RPMI8226 (cell line): ENCODE measurements at regions not wholly inside any gene's neighbourhood (a gene's known extent, or its start where the extent isn't known, plus 50 kb on each side); places are given as distances from the start of the nearest gene placed in this dataset.

ENCODE experiments used
- DNase-seq: peaks from one replicate; pipeline ENCODE4 v3.0.0-alpha.2; 2015

DNA sequence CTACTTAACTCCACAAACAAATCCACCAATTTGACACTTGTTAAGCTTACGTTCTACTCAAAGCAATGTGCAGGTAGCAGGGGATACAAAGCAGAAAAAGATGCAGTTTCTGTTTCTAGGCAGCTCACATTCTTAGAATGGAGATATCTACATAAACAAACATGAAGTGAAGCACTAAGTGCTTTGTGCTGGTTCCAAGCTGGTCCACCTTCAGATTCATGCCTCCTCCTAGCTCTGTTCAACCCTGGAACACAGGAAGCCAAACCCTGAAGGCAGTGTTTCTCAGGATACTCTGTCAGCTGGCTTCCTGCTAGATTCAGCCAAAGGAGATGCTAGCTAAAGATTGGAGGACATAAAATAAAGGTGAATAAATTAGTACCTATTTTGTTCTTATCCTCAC is 55.3 kb upstream of the NOL4 start:
- no peak for DNase-seq

DNA sequence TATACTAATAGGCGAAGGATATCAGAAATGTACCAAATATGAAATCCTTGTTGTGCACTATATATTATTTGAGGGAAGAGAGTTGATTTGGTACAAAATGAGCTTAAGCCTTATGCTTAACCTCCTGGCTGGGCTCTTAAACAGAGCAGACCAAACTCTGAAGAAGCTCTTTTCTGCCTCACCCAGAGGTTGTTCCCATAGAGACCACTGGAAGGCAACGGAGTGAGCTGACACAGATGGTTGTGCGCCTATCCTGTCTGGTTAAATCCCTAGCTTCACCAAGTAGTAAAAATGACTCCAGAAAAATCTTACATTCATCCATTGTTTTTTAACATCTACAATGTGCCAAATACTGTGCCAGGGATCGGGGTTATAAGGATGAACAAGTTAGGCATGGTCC is 55.9 kb upstream of the NOL4 start:
- no peak for DNase-seq

DNA sequence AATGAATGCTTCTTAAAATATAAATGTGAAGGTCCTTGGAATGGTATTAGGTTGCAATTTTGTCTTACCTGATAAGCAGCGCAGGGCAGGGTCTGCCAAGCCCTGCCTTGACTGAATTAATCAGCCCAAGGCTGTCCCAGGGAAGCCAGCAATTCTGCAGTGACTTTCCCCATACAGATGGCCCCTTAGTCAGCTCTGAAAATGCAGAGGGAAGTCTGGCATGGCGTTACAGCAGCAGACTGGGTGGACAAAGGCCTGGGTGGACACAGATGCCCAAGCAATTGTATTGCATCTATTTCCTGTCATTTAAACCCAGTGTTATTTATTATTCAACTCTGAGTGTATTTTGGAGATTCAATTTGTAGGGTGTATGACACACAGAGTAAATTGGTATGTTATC is 56.6 kb upstream of the NOL4 start:
- no peak for DNase-seq

DNA sequence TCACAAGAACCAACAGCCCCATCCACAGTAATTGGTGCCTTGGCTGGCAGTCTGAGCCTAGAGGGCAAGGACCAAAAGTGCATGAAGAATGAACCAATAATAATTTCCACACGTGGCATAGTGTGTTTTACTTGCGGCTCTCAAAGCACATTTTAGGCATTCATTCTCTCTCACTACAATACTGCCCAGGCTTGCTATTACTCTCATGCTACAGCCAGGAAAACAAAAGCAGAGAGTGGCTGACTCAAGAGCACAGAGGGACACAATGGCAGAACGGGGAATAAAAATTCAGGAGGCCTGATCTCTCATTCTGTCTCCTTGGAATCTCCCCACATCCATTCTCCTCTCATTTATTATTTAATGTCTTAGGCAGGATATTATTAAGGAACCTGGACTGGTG is 57.0 kb upstream of the NOL4 start:
- DNase-seq, result no peak

DNA sequence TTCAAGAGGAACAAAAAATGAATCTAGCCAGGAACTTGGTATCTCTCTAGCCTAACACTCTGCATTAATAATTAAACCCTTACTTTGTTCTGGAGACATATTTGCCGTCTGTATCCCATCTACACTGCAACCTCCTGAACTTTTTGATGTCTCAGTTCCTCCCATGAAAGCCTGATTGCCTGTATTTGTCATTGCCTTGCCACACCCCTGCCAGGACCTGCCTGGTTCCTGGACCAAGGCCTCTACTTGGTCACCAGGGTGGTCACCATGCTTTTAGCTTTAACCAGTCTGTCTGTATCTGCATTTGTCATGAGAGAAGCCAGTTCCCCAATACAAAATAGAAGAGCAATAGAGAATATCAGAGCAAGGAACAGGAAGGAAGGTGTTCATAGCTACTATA is 58.8 kb upstream of the NOL4 start:
- DNase-seq, result no peak

DNA sequence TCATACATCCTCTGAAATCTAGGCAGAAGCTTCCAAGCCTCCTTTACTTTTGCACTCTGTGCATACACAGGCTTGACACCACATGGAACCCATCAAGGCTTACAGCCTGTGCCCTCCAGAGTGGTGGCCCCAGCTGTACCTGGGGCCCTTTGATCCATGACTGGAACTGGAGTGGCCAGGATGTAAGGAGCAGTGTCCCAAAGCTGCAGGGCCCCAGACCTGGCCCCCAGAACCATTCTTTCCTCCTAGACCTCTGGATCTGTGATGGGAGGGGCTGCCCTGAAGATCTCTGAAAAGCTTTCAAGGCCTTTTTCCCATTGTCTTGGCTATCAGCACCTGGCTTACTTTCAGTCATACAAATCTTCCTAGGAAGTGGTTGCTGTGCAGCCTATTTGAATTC is 63.1 kb upstream of the NOL4 start:
- DNase-seq, result no peak

- DNase-seq, result no peak
These were observed 67.9 kb upstream of the NOL4 start for GRCh38 chr18:34292594-34292993.

DNA sequence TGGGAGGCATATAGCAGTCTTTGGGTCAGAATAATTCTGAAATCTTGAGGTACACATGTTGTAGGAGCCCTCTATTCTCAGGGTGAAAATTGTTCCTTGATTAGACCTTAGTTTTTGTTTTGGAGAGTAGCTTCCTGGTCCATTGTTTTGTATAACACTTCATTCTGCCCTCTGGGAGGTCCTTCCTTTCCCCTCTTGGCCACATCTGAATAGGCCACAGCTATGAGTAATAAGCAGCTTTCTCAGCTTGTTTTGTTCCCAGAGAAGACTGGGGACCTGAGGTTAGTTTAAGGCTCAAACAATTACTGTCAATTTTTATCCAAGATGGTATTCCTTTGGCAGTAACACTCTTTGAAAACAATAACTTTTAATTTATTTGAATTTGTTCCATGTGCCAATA is 72.6 kb upstream of the NOL4 start:
- DNase-seq, result no peak

GRCh38 chr18:34299828-34300227 is 75.1 kb upstream of the NOL4 start:
- DNase-seq, result no peak

GRCh38 chr18:34311468-34311867 is 86.8 kb upstream of the NOL4 start:
- DNase-seq, result no peak

DNA sequence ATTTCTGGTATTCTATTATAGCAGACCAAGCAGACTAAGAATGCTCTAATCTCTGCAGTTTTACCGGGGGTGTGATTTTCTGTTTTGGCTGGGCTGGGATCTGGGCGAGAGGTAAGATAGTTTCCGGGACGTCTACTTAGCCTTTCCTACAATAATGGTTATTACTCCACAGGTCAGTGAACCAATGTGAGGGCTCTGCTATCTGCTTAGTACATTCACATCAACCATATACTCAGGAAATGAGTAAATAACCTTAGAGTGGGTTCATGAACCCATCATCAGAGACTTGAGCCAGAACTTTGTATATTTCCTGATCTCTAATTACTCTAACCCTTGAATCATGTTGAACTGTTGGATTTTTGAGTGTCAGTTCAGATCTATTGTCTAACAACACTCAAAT is 90.1 kb upstream of the NOL4 start:
- no peak for DNase-seq

DNA sequence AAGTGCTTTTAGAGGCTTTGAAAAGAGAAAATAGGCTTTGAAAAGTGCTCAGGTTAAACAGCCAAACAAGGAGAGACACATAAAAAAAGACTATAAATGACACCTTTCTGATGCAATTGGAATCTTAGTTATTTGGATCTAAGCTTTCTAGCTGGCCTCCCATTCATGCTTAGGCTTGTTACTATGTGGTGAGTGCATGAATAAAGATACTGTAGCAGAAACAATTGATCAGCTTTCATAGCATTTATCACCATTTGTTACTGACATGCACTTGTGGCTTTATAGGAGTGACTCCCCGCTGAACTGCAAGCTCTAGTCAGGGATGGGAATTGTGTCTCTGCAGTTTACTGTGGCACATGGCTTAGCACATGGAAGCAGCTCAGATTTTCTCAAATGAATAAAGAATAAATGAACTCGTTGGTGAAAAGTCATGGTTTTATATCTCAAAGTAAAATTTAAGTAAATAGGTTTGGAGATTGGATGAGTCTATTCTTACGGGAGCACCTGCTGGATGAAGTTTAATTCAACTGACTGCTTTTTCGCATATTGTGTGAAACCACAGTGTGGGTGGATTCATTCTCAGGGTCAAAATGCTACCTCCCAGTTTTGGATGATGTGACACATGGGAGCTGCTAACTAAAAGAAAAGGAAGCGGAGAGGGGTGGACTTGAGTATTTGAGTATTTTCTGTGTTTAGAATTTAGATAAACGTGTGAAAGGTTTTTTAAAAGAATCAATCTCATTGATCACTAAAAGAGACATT is 91.1 kb upstream of the NOL4 start:
- DNase-seq, result no peak

GRCh38 chr18:34320267-34320666 is 95.6 kb upstream of the NOL4 start:
- DNase-seq, result no peak

DNA sequence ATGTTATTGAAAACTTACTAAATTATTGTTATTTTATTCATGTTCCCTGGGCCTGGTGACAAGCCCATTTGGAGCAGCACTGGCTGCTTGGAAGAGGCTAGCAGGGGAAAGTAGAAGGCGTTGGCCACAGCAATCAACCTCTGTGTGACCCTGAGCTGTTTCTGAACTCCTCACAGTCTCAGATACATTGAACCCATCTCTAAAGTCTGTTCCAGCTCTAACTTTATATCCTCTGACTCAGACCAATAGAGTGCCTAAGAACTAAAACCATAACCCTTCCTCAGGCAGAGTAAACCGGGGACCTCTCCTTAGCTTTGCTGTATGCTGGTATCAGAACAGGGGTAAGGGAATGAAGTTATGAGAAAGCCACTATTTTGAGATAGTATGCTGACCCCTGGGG is 96.4 kb upstream of the NOL4 start:
- no peak for DNase-seq

DNA sequence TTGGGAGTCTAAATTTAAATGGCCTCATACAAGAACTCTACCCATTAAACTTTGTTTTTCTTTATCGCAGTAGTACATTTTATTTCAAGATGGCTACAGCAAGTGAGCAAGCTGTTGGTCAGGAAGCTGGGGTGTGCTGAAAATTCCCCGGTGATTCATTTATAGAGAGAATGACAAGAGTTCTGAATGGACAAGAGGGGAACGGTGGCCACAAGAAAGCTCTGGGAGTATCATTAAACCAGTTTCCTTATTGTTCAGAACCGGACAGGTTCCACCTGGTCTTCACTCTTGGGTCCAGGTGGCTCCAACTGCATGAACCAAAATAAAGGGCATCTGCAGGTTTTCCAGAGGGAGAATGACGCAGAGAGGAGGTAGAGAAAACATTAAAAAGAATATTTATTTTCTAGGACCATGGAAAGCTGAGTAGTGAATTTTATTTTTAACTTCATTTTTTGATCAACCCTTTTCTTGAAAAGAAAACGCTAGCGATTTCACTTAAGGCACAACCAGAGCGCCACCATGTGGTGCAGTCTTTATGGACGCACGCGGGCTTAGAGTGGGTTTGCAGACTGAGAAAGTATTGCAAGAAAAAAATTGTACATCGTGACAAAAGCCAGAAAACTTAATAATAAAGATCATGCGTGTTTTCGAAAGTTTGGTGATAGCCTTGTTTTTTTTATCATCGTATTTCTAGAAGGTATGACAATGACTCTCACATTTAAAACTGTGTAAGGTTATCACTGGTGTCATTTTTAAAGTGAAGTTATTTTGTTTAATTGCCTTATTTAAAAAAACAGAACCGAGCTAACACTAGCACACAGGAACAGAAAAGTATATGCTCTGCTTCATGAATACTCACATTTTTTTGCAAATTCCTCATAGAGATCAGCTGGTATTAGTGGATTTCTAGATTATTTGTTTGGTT is 97.9 kb upstream of the NOL4 start:
- DNase-seq, result peak; percentile 80

DNA sequence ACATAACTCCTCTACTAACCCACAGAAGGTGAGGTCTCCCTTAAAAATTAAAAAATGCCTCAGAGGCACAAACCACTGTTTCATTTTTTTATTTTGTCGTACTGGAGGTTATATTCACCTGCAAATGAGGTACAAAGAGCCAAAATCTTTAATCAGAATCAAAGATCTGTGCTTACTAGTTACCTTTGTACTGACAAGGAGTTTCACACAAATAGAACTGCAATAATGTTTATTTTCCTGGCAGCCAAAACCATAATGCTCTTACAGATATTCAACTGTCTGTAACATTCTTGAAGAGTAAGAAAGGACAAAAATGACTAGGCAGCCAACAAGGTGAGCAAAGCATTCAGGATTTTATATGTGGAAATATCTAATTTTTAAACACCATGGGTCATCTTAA is 105.1 kb upstream of the NOL4 start:
- DNase-seq, result no peak

- no peak for DNase-seq
These were observed 105.6 kb upstream of the NOL4 start for GRCh38 chr18:34330308-34330707.

GRCh38 chr18:34330907-34331306 is 106.2 kb upstream of the NOL4 start:
- peak; percentile 17 for DNase-seq

DNA sequence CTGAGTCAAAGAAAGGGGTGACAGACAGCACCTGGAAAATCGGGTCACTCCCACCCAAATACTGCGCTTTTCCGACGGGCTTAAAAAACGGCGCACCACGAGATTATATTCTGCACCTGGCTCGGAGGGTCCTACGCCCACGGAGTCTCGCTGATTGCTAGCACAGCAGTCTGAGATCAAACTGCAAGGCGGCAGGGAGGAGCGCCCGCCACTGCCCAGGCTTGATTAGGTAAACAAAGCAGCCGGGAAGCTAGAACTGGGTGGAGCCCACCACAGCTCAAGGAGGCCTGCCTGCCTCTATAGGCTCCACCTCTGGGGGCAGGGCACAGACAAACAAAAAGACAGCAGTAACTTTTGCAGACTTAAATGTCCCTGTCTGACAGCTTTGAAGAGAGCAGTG is 106.6 kb upstream of the NOL4 start:
- DNase-seq, result peak; percentile 40

GRCh38 chr18:34339155-34339554 is 114.4 kb upstream of the NOL4 start:
- DNase-seq, result no peak

DNA sequence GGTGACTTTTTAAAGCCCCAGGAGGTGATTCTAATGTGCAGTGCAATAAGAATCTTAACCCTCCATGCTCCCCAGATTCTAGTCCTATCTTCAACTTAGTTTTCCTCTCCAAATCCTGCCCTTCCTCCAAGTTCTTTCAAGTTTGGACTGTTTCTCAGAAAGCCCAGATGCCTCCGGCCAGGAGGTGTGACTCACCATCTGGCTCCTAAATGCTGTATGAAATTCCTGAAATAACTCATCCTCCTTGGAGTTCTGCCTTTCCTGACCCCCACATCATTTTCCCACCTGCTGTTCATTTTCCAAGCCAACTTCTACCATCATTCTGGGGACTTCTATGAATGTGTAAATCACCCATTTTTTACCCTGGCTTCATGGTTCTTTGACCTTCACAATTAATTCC is 118.2 kb upstream of the NOL4 start:
- no peak for DNase-seq

DNA sequence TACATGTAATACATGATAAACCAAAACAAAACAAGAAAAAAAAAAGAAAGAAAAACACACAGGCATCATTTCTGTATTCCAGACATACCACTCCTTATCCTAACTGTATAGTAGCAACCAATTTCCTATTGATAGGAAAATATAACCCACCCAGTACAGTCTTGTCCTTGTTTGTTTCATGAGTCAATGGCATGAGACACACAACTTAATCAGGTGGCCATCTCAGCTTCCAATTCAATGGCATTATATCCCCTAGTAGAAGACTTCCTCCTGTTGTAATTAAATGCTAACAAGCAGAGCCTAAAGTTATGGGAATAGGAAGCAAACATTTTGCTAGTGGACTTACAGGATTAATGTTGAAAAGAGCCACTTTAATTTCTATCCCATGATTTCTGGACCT is 121.0 kb upstream of the NOL4 start:
- DNase-seq, result no peak

GRCh38 chr18:34350778-34351177 is 126.1 kb upstream of the NOL4 start:
- no peak for DNase-seq

- no peak for DNase-seq
These were observed 127.9 kb upstream of the NOL4 start for GRCh38 chr18:34352385-34353163.
